ENCODE measurements at regions not wholly inside any gene's neighbourhood (a gene's known extent, or its start where the extent isn't known, plus 50 kb on each side); places are given as distances from the start of the nearest gene placed in this dataset.
"Not testable (repeated sequence)": the region's sequence is repeated elsewhere in the genome, so short reads cannot be mapped to it uniquely, and the experiment has no call there.

DNA sequence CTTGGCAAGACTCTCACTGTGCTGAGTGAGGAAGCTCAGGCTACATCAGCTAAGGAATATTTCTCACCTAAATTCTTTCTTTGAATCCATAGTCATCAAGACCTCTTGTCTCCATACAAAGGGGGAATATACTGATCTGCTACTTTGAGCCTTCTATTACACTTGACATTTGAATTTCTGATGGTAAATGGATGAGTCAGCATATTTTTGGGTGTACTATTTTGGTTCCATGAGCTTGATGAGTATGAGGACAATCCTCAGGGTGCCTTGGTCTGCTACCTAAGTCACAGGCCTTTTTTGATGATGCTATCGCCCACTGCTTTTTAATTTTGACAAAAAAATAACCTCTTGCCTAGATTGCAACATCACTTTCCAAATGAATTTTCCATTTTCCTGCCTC is 415.7 kb downstream of the PPP1R2C start:
- Histone ChIP-seq H2AFZ (ENCODE audit: low read depth, low read length, severe bottlenecking) (no peak overlapping the region), H3K27me3 (ENCODE audit: low read length) (no peaks in the 10 kb centered on the region), H3K9ac (ENCODE audit: low read length) (no peak overlapping the region), H3K27ac (ENCODE audit: low read depth, low read length) (no peak overlapping the region), H3K79me2 (ENCODE audit: insufficient read depth, low read length) (no peaks in the 10 kb centered on the region), H3K9me2 (replicated peaks; ENCODE audit: insufficient read depth, low read length) (no peaks in the 10 kb centered on the region), H3F3A (ENCODE audit: insufficient read depth) (no peaks in the 10 kb centered on the region), H4K20me1 (ENCODE audit: low read depth, low read length) (no peaks in the 10 kb centered on the region), H3K36me3 (ENCODE audit: low read length) (no peaks in the 10 kb centered on the region), H3K9me3 (ENCODE audit: insufficient read depth, low read length) (no peaks in the 10 kb centered on the region), H3K4me2 (ENCODE audit: low read depth, low read length, poor library complexity, severe bottlenecking) (no peak overlapping the region), H3K4me3 (ENCODE audit: insufficient read depth, low read length, poor library complexity, severe bottlenecking) (no peak overlapping the region)
- no peak for TF ChIP-seq EZH2phosphoT487 (conservative IDR thresholded peaks at IDR 0.05; ENCODE audit: low read length)
- TF ChIP-seq, protein P1, sequence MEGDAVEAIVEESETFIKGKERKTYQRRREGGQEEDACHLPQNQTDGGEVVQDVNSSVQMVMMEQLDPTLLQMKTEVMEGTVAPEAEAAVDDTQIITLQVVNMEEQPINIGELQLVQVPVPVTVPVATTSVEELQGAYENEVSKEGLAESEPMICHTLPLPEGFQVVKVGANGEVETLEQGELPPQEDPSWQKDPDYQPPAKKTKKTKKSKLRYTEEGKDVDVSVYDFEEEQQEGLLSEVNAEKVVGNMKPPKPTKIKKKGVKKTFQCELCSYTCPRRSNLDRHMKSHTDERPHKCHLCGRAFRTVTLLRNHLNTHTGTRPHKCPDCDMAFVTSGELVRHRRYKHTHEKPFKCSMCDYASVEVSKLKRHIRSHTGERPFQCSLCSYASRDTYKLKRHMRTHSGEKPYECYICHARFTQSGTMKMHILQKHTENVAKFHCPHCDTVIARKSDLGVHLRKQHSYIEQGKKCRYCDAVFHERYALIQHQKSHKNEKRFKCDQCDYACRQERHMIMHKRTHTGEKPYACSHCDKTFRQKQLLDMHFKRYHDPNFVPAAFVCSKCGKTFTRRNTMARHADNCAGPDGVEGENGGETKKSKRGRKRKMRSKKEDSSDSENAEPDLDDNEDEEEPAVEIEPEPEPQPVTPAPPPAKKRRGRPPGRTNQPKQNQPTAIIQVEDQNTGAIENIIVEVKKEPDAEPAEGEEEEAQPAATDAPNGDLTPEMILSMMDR (IDR thresholded peaks at IDR 0.05; ENCODE audit: insufficient read depth, low read length, poor library complexity, severe bottlenecking): no peak

DNA sequence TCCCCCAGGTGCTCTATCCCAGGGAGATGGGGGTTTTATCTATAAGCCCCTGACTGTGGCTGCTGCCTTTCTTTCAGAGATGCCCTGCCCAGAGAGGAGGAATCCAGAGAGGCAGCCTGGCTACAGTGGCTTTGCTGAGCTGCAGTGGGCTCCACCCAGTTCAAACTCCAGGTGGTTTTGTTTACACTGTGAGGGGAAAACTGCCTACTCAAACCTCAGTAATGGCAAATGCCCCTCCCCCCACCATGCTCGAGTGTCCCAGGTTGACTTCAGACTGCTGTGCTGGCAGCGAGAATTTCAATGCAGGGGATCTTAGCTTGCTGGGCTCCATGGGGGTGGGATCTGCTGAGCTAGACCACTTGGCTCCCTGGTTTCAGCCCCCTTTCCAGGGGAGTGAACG is 419.6 kb upstream of the CASK start:
- not testable (repeated sequence) for H3K4me2 ChIP-seq (ENCODE audit: low read depth, low read length, poor library complexity, severe bottlenecking); H3K9me2 ChIP-seq (replicated peaks; ENCODE audit: insufficient read depth, low read length); H2AFZ ChIP-seq (ENCODE audit: low read depth, low read length, severe bottlenecking); H3K36me3 ChIP-seq (ENCODE audit: low read length); H3F3A ChIP-seq (ENCODE audit: insufficient read depth); H3K4me3 ChIP-seq (ENCODE audit: insufficient read depth, low read length, poor library complexity, severe bottlenecking); H3K9me3 ChIP-seq (ENCODE audit: insufficient read depth, low read length); H3K27ac ChIP-seq (ENCODE audit: low read depth, low read length); H3K9ac ChIP-seq (ENCODE audit: low read length); H3K27me3 ChIP-seq (ENCODE audit: low read length); H3K79me2 ChIP-seq (ENCODE audit: insufficient read depth, low read length); H4K20me1 ChIP-seq (ENCODE audit: low read depth, low read length)

Data from SU-DHL-6 (cell line).